Fibroblast of lung (primary cell): ENCODE measurements at regions not wholly inside any gene's neighbourhood (a gene's known extent, or its start where the extent isn't known, plus 50 kb on each side); places are given as distances from the start of the nearest gene placed in this dataset.

Source experiments
- EZH2 ChIP-seq: IDR thresholded peaks from 2 replicates; pipeline ENCODE4 v1.5.1; 2012; ENCODE audit warnings: low read length, control low read depth, mild to moderate bottlenecking; ENCODE audit errors: missing control alignments
- TF ChIP-seq, protein P1 (sequence below), 2 donors: IDR thresholded peaks in 1 of 2; conservative IDR thresholded peaks in 1 of 2; 1 replicate in 1 of 2; 2 replicates in 1 of 2; pipeline ENCODE4 v1.5.1; 2011 to 2012; ENCODE audit warnings: low read length in 2 of 2, control low read depth in 1 of 2, inconsistent platforms in 1 of 2, low read depth in 1 of 2, mild to moderate bottlenecking in 1 of 2

DNA sequence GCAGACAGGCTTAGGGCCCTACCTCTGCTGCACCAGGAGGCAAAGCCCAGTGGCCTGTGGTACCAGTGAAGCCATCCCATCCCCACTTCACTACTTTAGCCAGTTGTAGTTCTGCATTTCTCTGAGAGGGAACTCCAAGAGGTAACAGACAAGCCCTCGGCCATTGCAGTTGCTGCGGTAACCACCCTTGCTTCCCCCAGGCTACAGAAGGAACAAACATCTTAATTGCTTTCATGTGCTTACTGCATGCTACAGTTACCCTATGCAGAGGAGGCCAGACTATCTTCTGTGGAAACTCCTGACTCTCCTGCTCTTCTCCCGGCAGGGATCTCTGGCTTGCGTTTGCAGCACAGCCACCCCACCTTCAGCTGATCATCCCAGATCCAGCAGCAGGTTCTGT, 67.8 kb downstream of the SPIN4 start:
- TF ChIP-seq EZH2, result no peak
- TF ChIP-seq, protein P1, sequence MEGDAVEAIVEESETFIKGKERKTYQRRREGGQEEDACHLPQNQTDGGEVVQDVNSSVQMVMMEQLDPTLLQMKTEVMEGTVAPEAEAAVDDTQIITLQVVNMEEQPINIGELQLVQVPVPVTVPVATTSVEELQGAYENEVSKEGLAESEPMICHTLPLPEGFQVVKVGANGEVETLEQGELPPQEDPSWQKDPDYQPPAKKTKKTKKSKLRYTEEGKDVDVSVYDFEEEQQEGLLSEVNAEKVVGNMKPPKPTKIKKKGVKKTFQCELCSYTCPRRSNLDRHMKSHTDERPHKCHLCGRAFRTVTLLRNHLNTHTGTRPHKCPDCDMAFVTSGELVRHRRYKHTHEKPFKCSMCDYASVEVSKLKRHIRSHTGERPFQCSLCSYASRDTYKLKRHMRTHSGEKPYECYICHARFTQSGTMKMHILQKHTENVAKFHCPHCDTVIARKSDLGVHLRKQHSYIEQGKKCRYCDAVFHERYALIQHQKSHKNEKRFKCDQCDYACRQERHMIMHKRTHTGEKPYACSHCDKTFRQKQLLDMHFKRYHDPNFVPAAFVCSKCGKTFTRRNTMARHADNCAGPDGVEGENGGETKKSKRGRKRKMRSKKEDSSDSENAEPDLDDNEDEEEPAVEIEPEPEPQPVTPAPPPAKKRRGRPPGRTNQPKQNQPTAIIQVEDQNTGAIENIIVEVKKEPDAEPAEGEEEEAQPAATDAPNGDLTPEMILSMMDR (conservative IDR thresholded peaks at IDR 0.05 in 1 of 2, IDR thresholded peaks at IDR 0.05 in 1 of 2; ENCODE audit: low read depth in 1 of 2, low read length in 2 of 2), result no peak
